ENCODE measurements at regions not wholly inside any gene's neighbourhood (a gene's known extent, or its start where the extent isn't known, plus 50 kb on each side); places are given as distances from the start of the nearest gene placed in this dataset.

DNA sequence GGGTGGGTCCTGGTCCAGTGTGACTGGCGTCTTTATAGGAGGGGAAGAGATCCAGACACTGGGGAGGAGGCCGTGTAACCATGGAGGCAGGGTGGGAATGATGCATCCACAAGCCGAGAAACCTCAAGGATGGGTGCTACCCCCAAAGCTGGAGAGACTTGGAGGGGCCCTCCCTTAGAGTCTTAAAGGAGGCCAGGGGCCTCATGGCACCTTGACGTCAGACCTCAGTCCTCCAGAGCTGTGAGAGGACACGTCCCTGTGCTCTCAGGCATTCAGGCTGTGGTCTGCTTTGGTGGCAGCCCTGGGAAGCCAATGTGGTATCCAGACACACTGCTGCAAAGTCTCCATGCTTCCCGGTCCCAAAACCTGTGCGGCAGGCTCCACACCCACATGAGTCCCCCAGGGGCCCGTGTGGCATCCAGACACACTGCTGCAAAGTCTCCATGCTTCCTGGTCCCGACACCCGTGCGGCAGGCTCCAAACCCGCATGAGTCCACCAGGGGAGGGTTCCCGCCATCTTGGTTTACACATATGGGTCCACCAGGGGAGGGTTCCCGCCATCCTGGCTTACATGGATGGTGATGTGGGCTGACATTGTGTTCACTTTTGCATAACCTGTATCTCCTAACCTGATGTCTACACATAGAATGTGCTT, 278.0 kb downstream of the SMOC2 start:
- H3K27me3 ChIP-seq (ENCODE audit: insufficient read depth, low read length, poor library complexity): no peaks in the 10 kb centered on the region
- no peak for TF ChIP-seq EZH2 (IDR thresholded peaks at IDR 0.05; ENCODE audit: borderline replicate concordance, low read depth, low read length, severe bottlenecking)
- TF ChIP-seq, protein P1, sequence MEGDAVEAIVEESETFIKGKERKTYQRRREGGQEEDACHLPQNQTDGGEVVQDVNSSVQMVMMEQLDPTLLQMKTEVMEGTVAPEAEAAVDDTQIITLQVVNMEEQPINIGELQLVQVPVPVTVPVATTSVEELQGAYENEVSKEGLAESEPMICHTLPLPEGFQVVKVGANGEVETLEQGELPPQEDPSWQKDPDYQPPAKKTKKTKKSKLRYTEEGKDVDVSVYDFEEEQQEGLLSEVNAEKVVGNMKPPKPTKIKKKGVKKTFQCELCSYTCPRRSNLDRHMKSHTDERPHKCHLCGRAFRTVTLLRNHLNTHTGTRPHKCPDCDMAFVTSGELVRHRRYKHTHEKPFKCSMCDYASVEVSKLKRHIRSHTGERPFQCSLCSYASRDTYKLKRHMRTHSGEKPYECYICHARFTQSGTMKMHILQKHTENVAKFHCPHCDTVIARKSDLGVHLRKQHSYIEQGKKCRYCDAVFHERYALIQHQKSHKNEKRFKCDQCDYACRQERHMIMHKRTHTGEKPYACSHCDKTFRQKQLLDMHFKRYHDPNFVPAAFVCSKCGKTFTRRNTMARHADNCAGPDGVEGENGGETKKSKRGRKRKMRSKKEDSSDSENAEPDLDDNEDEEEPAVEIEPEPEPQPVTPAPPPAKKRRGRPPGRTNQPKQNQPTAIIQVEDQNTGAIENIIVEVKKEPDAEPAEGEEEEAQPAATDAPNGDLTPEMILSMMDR (IDR thresholded peaks at IDR 0.05; ENCODE audit: borderline replicate concordance, extremely low read depth, low read length, poor library complexity, severe bottlenecking): no peak
- ATAC-seq (ENCODE audit: insufficient read depth, low read depth) (no peak), DNase-seq (no peak)
- no peaks in the 10 kb centered on the region for H4K20me1 ChIP-seq (ENCODE audit: insufficient read depth, low read length)
- no peak overlapping the region for H3K4me3 ChIP-seq (ENCODE audit: low read depth in 1 of 2, low read length in 2 of 2)
- no peaks in the 10 kb centered on the region for H3K79me2 ChIP-seq (ENCODE audit: insufficient read depth, low read length)
- H3K4me1 ChIP-seq (ENCODE audit: insufficient read depth, low read length): no peaks in the 10 kb centered on the region
- H3K9ac ChIP-seq (ENCODE audit: low read depth, low read length): no peak overlapping the region
- no peaks in the 10 kb centered on the region for H3K36me3 ChIP-seq (ENCODE audit: insufficient read depth, low read length)
- peaks cover 3% of the 10 kb centered on the region for H3K9me3 ChIP-seq (ENCODE audit: insufficient read depth, low read length, severe bottlenecking)
- no peak overlapping the region for H2AFZ ChIP-seq (ENCODE audit: low read depth, low read length)
- H3K27ac ChIP-seq (ENCODE audit: low read length): no peak overlapping the region
- H3K4me2 ChIP-seq (ENCODE audit: insufficient read depth, low read length): no peak overlapping the region
